Lung (tissue), 11 donors: ENCODE measurements at regions not wholly inside any gene's neighbourhood (a gene's known extent, or its start where the extent isn't known, plus 50 kb on each side); places are given as distances from the start of the nearest gene placed in this dataset.

Experiments
- ATAC-seq: fragments of 200-7000 bp; cut with Tn5 transposase; one replicate; pipeline ENCODE4 v1.9.1; 2020; ENCODE audit warnings: moderate number of reproducible peaks; ENCODE audit not compliant: insufficient read depth, low FRiP score
- DNase-seq, 3 donors: peaks; one replicate each; pipeline ENCODE4 v3.0.0-alpha.2; 2013 to 2017
- H3K27ac ChIP-seq, 2 donors: one replicate each; pipeline ENCODE4 v1.5.1; 2013; ENCODE audit warnings: mild to moderate bottlenecking in 2 of 2, moderate library complexity in 2 of 2, control low read depth in 1 of 2, inconsistent platforms in 1 of 2, low read depth in 1 of 2, low read length in 1 of 2
- H3K27me3 ChIP-seq, 3 donors: one replicate each; pipeline ENCODE4 v1.5.1; 2013; ENCODE audit warnings: low read length in 2 of 3; ENCODE audit not compliant: control insufficient read depth in 3 of 3, insufficient read depth in 3 of 3
- H3K36me3 ChIP-seq, 4 donors: one replicate each; pipeline ENCODE4 v1.5.1; 2013; ENCODE audit warnings: low read length in 4 of 4, mild to moderate bottlenecking in 1 of 4, moderate library complexity in 1 of 4; ENCODE audit not compliant: control insufficient read depth in 4 of 4, insufficient read depth in 4 of 4
- H3K4me1 ChIP-seq, 5 donors: one replicate each; pipeline ENCODE4 v1.5.1; 2013; ENCODE audit warnings: low read length in 5 of 5, mild to moderate bottlenecking in 2 of 5, moderate library complexity in 1 of 5; ENCODE audit not compliant: control insufficient read depth in 5 of 5, insufficient read depth in 5 of 5
- H3K4me3 ChIP-seq: one replicate; pipeline ENCODE4 v1.5.1; 2013; ENCODE audit warnings: mild to moderate bottlenecking, control low read depth, moderate library complexity
- H3K9ac ChIP-seq, 2 donors: one replicate each; pipeline ENCODE4 v1.5.1; 2013; ENCODE audit warnings: low read length in 2 of 2, control low read depth in 1 of 2; ENCODE audit not compliant: insufficient read depth in 1 of 2
- H3K9me3 ChIP-seq, 4 donors: one replicate each; pipeline ENCODE4 v1.5.1; 2013; ENCODE audit warnings: low read length in 3 of 4, mild to moderate bottlenecking in 1 of 4, moderate library complexity in 1 of 4; ENCODE audit not compliant: control insufficient read depth in 4 of 4, insufficient read depth in 3 of 4
- CTCF ChIP-seq: IDR thresholded peaks from 2 replicates; pipeline ENCODE4 v1.5.1; 2012; ENCODE audit warnings: mild to moderate bottlenecking; ENCODE audit errors: control extremely low read depth, extremely low read depth
- WGBS, 2 donors: extraction: QIAGEN DNeasy Blood & Tissue Kit; methylation state at CpG; one replicate each; pipeline ENCODE4 v1.1.7; 2013; 5-methylcytosine and 5-hydroxymethylcytosine counted together
- donor health status: control.
- donor health status: control.
- donor health status: Bipolar disorder and iron deficiency.
- donor health status: healthy.
- donor health status: DM: yes; HTN: yes; CAD: no.

GRCh38 chr4:97215409-97215941 lies 927.8 kb downstream of the STPG2 start:
- H3K36me3 ChIP-seq, result no peaks in the 10 kb centered on the region
- no peak for TF ChIP-seq CTCF
- no peak overlapping the region for H3K4me3 ChIP-seq
- H3K4me1 ChIP-seq, result no peaks in the 10 kb centered on the region
- ATAC-seq (no peak), DNase-seq (no peak)
- no peak overlapping the region for H3K9ac ChIP-seq
- H3K27me3 ChIP-seq, result no peaks in the 10 kb centered on the region
- H3K27ac ChIP-seq, result no peak overlapping the region
- H3K9me3 ChIP-seq, result no peaks in the 10 kb centered on the region
- WGBS, 2 donors, result 79 to 87% methylated on average over 5 of the region's 5 CpGs

- WGBS, 2 donors, result 82 to 84% methylated on average over 4 of the region's 4 CpGs
- ATAC-seq (no peak), DNase-seq (no peak)
- H3K9ac ChIP-seq, result no peak overlapping the region
- H3K27me3 ChIP-seq, result no peaks in the 10 kb centered on the region
- H3K9me3 ChIP-seq, result no peaks in the 10 kb centered on the region
- H3K4me1 ChIP-seq, result no peaks in the 10 kb centered on the region
- TF ChIP-seq CTCF, result no peak
- no peak overlapping the region for H3K4me3 ChIP-seq
- no peaks in the 10 kb centered on the region for H3K36me3 ChIP-seq
- no peak overlapping the region for H3K27ac ChIP-seq
Measured at GRCh38 chr4:97216046-97216445, 927.2 kb downstream of the STPG2 start.

GRCh38 chr4:97235521-97235920 lies 907.8 kb downstream of the STPG2 start:
- WGBS, 2 donors, result 55 to 59% methylated on average over 3 of the region's 3 CpGs
- Histone ChIP-seq H3K9me3 (no peaks in the 10 kb centered on the region), H3K36me3 (no peaks in the 10 kb centered on the region), H3K27me3 (no peaks in the 10 kb centered on the region), H3K27ac (no peak overlapping the region), H3K4me3 (no peak overlapping the region), H3K4me1 (no peaks in the 10 kb centered on the region), H3K9ac (no peak overlapping the region)
- no peak for DNase-seq
- TF ChIP-seq CTCF, result no peak
- ATAC-seq, result no peak

GRCh38 chr4:97238956-97239666 lies 904.2 kb downstream of the STPG2 start:
- H3K4me3 ChIP-seq, result no peak overlapping the region
- ATAC-seq (no peak), DNase-seq (no peak)
- H3K27me3 ChIP-seq, result no peaks in the 10 kb centered on the region
- H3K4me1 ChIP-seq, result no peaks in the 10 kb centered on the region
- H3K36me3 ChIP-seq, result no peaks in the 10 kb centered on the region
- no peak overlapping the region for H3K27ac ChIP-seq
- H3K9me3 ChIP-seq, result no peaks in the 10 kb centered on the region
- TF ChIP-seq CTCF, result no peak
- WGBS, 2 donors, result 83 to 85% methylated on average over 4 of the region's 4 CpGs
- H3K9ac ChIP-seq, result no peak overlapping the region
